OCI-LY3 (cell line): ENCODE measurements at regions not wholly inside any gene's neighbourhood (a gene's known extent, or its start where the extent isn't known, plus 50 kb on each side); places are given as distances from the start of the nearest gene placed in this dataset.

Source experiments
- H2AFZ ChIP-seq: fragments of 200-600, 300-600 bp; shearing (Covaris generic); 2 replicates; pipeline ENCODE4 v1.6.0; 2014; ENCODE audit warnings: antibody characterized with exemption, low read depth, low read length
- H3K27ac ChIP-seq: fragments of 200-600, 300-600 bp; sonication (generic); 2 replicates; pipeline ENCODE4 v1.5.1; 2014; ENCODE audit warnings: mild to moderate bottlenecking, low read length, moderate library complexity, mixed read lengths
- H3K27me3 ChIP-seq: fragments of 200-600, 300-600 bp; sonication (generic); 2 replicates; pipeline ENCODE4 v1.6.1; 2014; ENCODE audit warnings: low read depth, low read length, mixed read lengths
- H3K36me3 ChIP-seq: fragments of 200-600, 300-600 bp; sonication (generic); replicated peaks from 2 replicates; pipeline ENCODE3; 2014; ENCODE audit warnings: low read depth, low read length, mixed read lengths
- H3K4me1 ChIP-seq: fragments of 300-600, 200-600 bp; sonication (generic); 2 replicates; pipeline ENCODE4 v1.6.1; 2014; ENCODE audit warnings: low read length, mixed read lengths
- H3K4me2 ChIP-seq: fragments of 200-600, 300-600 bp; sonication (generic); 2 replicates; pipeline ENCODE4 v1.6.1; 2014; ENCODE audit warnings: low read length, mixed read lengths
- H3K4me3 ChIP-seq: fragments of 300-600, 200-600 bp; sonication (generic); 2 replicates; pipeline ENCODE4 v1.5.1; 2014; ENCODE audit warnings: antibody characterized with exemption, mild to moderate bottlenecking, low read length, moderate library complexity
- H3K79me2 ChIP-seq: fragments of 300-600, 200-600 bp; shearing (Covaris generic); 2 replicates; pipeline ENCODE4 v1.6.1; 2014; ENCODE audit warnings: mild to moderate bottlenecking, low read length, mixed read lengths
- H3K9ac ChIP-seq: fragments of 300-600, 200-600 bp; shearing (Covaris generic); 2 replicates; pipeline ENCODE4 v1.6.0; 2014; ENCODE audit warnings: mild to moderate bottlenecking, low read length, moderate library complexity
- H3K9me3 ChIP-seq: fragments of 200-600, 300-600 bp; shearing (Covaris generic); 2 replicates; pipeline ENCODE4 v1.6.1; 2014; ENCODE audit warnings: low read length, mixed read lengths; ENCODE audit not compliant: insufficient read depth
- H4K20me1 ChIP-seq: fragments of 200-600, 300-600 bp; sonication (generic); 2 replicates; pipeline ENCODE4 v1.6.1; 2016; ENCODE audit warnings: low read length, mixed read lengths; ENCODE audit not compliant: insufficient read depth
- CTCF ChIP-seq: fragments of 200-600, 300-600 bp; sonication (generic); IDR thresholded peaks from 2 replicates; pipeline ENCODE4 v1.5.1; 2014; ENCODE audit warnings: antibody characterized with exemption, low read length, low read depth
- EZH2phosphoT487 ChIP-seq: fragments of 200-600 bp; shearing (Covaris generic); IDR thresholded peaks from 2 replicates; pipeline ENCODE4 v1.6.1; 2018; ENCODE audit warnings: antibody characterized with exemption, mixed run types, low read depth

- Histone ChIP-seq H3K36me3 (no peaks in the 10 kb centered on the region), H3K9ac (no peak overlapping the region), H3K27ac (no peak overlapping the region), H3K4me3 (no peak overlapping the region), H3K4me2 (no peak overlapping the region), H3K9me3 (no peaks in the 10 kb centered on the region), H3K4me1 (no peaks in the 10 kb centered on the region), H4K20me1 (no peaks in the 10 kb centered on the region), H3K79me2 (no peaks in the 10 kb centered on the region), H2AFZ (no peak overlapping the region), H3K27me3 (no peaks in the 10 kb centered on the region)
- TF ChIP-seq EZH2phosphoT487 = no peak
- TF ChIP-seq CTCF = no peak
Observed at GRCh38 chr14:85391892-85392291, 138.1 kb upstream of the FLRT2 start.

- Histone ChIP-seq H2AFZ (no peak overlapping the region), H3K36me3 (no peaks in the 10 kb centered on the region)
- no peak for TF ChIP-seq EZH2phosphoT487
Observed at GRCh38 chr14:85399186-85399585, 130.8 kb upstream of the FLRT2 start.

GRCh38 chr14:85400678-85401077, 129.3 kb upstream of the FLRT2 start:
- Histone ChIP-seq H3K9ac (no peak overlapping the region), H2AFZ (no peak overlapping the region), H3K9me3 (no peaks in the 10 kb centered on the region), H3K27me3 (no peaks in the 10 kb centered on the region), H3K4me3 (no peak overlapping the region), H3K36me3 (no peaks in the 10 kb centered on the region), H3K4me2 (no peak overlapping the region), H4K20me1 (no peaks in the 10 kb centered on the region), H3K27ac (no peak overlapping the region), H3K4me1 (no peaks in the 10 kb centered on the region), H3K79me2 (no peaks in the 10 kb centered on the region)
- TF ChIP-seq EZH2phosphoT487 = no peak
- TF ChIP-seq CTCF = no peak

More at GRCh38 chr14:85399186-85399585, 130.8 kb upstream of the FLRT2 start:
- H3K4me2 ChIP-seq = no peak overlapping the region
- H3K4me3 ChIP-seq = no peak overlapping the region
- no peak overlapping the region for H3K9ac ChIP-seq
- no peak overlapping the region for H3K27ac ChIP-seq
- no peaks in the 10 kb centered on the region for H3K9me3 ChIP-seq
- no peaks in the 10 kb centered on the region for H3K27me3 ChIP-seq
- no peaks in the 10 kb centered on the region for H3K4me1 ChIP-seq
- H3K79me2 ChIP-seq = no peaks in the 10 kb centered on the region
- H4K20me1 ChIP-seq = no peaks in the 10 kb centered on the region

- Histone ChIP-seq H3K4me3 (no peak overlapping the region), H3K36me3 (no peaks in the 10 kb centered on the region), H3K9ac (no peak overlapping the region), H3K27ac (no peak overlapping the region), H3K4me2 (no peak overlapping the region), H3K79me2 (no peaks in the 10 kb centered on the region), H3K27me3 (no peaks in the 10 kb centered on the region), H3K9me3 (no peaks in the 10 kb centered on the region), H2AFZ (no peak overlapping the region), H3K4me1 (no peaks in the 10 kb centered on the region), H4K20me1 (no peaks in the 10 kb centered on the region)
- TF ChIP-seq EZH2phosphoT487 = no peak
- TF ChIP-seq CTCF = no peak
Observed at GRCh38 chr14:85401384-85401783, 128.6 kb upstream of the FLRT2 start.
